AG04450 (cell line): ENCODE measurements at regions not wholly inside any gene's neighbourhood (a gene's known extent, or its start where the extent isn't known, plus 50 kb on each side); places are given as distances from the start of the nearest gene placed in this dataset.

Experiments used
- CTCF ChIA-PET: fragments of 300-600, 350-600 bp; formaldehyde crosslinking; extraction: SDS; loops from one replicate; lab custom pipeline; 2022; ENCODE audit warnings: antibody characterized with exemption, inconsistent platforms; lab: Charles Lee
- POLR2A ChIA-PET: fragments of 350-600 bp; formaldehyde crosslinking; extraction: SDS; loops from one replicate; lab custom pipeline; 2021; ENCODE audit warnings: antibody characterized with exemption, inconsistent platforms; lab: Yijun Ruan, JAX
- DNase-seq: peaks from one replicate; pipeline ENCODE4 v3.0.0-alpha.2; 2011; ENCODE audit warnings: low read depth, low spot score
- H3K27ac ChIP-seq: one replicate; pipeline ENCODE4 v1.5.1; 2012; ENCODE audit warnings: low read depth, low read length, control low read depth
- H3K27me3 ChIP-seq: one replicate; pipeline ENCODE4 v1.6.0; 2012; ENCODE audit warnings: low read length; ENCODE audit not compliant: control insufficient read depth, insufficient read depth
- H3K4me3 ChIP-seq: 2 replicates; pipeline ENCODE4 v1.5.1; 2011; ENCODE audit warnings: mild to moderate bottlenecking, low read depth, low read length, control low read depth
- H3K9me3 ChIP-seq: 2 replicates; pipeline ENCODE4 v1.5.1; 2012; ENCODE audit warnings: low read length; ENCODE audit not compliant: control insufficient read depth, insufficient read depth
- CTCF ChIP-seq: IDR thresholded peaks from 2 replicates; pipeline ENCODE4 v1.5.1; 2011; ENCODE audit warnings: low read depth, low read length, control low read depth, inconsistent platforms

GRCh38 chr15:35206060-35206675 is 121.1 kb upstream of the NANOGP8 start:
- H3K9me3 ChIP-seq = no peaks in the 10 kb centered on the region
- DNase-seq = no peak
- H3K4me3 ChIP-seq = no peak overlapping the region
- ChIA-PET CTCF (interaction anchor here (1.3 kb wide), 1 partner anchor 127 kb away, joined by 4 read pairs; no protein-coding TSS in a partner anchor), POLR2A (no interaction called here)
- TF ChIP-seq CTCF = peak; percentile 53
- no peak overlapping the region for H3K27ac ChIP-seq
- H3K27me3 ChIP-seq = no peaks in the 10 kb centered on the region

GRCh38 chr15:35198197-35198596 is 113.1 kb upstream of the NANOGP8 start:
- no peak for DNase-seq
- CTCF ChIA-PET = interaction anchor here (0.6 kb wide), 1 partner anchor 71 kb away, joined by 4 read pairs; no protein-coding TSS in a partner anchor
- TF ChIP-seq CTCF = no peak
- POLR2A ChIA-PET = no interaction called here
- no peak overlapping the region for H3K27ac ChIP-seq
- no peaks in the 10 kb centered on the region for H3K9me3 ChIP-seq
- H3K27me3 ChIP-seq = no peaks in the 10 kb centered on the region
- H3K4me3 ChIP-seq = no peak overlapping the region

- ChIA-PET CTCF (interaction anchor here (0.6 kb wide), 1 partner anchor 71 kb away, joined by 4 read pairs; no protein-coding TSS in a partner anchor), POLR2A (no interaction called here)
- Histone ChIP-seq H3K27ac (no peak overlapping the region), H3K9me3 (no peaks in the 10 kb centered on the region), H3K27me3 (no peaks in the 10 kb centered on the region), H3K4me3 (no peak overlapping the region)
- TF ChIP-seq CTCF = no peak
- no peak for DNase-seq
Measured at GRCh38 chr15:35197754-35198153, 112.7 kb upstream of the NANOGP8 start.

GRCh38 chr15:35197306-35197705 is 112.2 kb upstream of the NANOGP8 start:
- POLR2A ChIA-PET = no interaction called here
- CTCF ChIA-PET = no interaction called here
- no peaks in the 10 kb centered on the region for H3K27me3 ChIP-seq
- DNase-seq = no peak
- no peak overlapping the region for H3K4me3 ChIP-seq
- no peaks in the 10 kb centered on the region for H3K9me3 ChIP-seq
- H3K27ac ChIP-seq = no peak overlapping the region
- no peak for TF ChIP-seq CTCF

- H3K9me3 ChIP-seq = no peaks in the 10 kb centered on the region
- ChIA-PET CTCF (no interaction called here), POLR2A (no interaction called here)
- no peak for DNase-seq
- H3K27me3 ChIP-seq = no peaks in the 10 kb centered on the region
- no peak overlapping the region for H3K4me3 ChIP-seq
- H3K27ac ChIP-seq = no peak overlapping the region
- no peak for TF ChIP-seq CTCF
Measured at GRCh38 chr15:35196273-35196672, 111.2 kb upstream of the NANOGP8 start.
